Ovary (tissue), 3 donors: ENCODE measurements at regions not wholly inside any gene's neighbourhood (a gene's known extent, or its start where the extent isn't known, plus 50 kb on each side); places are given as distances from the start of the nearest gene placed in this dataset.

ENCODE experiments used
- CTCF ChIP-seq, 3 donors: fragments of 450-650 bp in 2 of 3; fragments of 200-600 bp in 1 of 3; IDR thresholded peaks; one replicate each; pipeline versions ENCODE4 v1.5.1 to v1.8.0; 2016 to 2022; ENCODE audit warnings: antibody characterized with exemption in 3 of 3, mild to moderate bottlenecking in 1 of 3
- EP300 ChIP-seq: sonication (generic); formaldehyde crosslinking; IDR thresholded peaks from one replicate; pipeline ENCODE4 v1.6.1; 2017; ENCODE audit warnings: antibody characterized with exemption
- POLR2A ChIP-seq: fragments of 450-650 bp; IDR thresholded peaks from one replicate; pipeline ENCODE4 v1.6.1; 2017; ENCODE audit warnings: antibody characterized with exemption, mild to moderate bottlenecking, moderate library complexity
- donor health status: DM: no; HTN: no; CAD: no.

- TF ChIP-seq POLR2A (no peak), CTCF (IDR thresholded peaks at IDR 0.05) (no peak), EP300 (no peak)
These were observed 423.0 kb downstream of the PLOD2 start for GRCh38 chr3:145737952-145738351.
